ENCODE measurements at regions not wholly inside any gene's neighbourhood (a gene's known extent, or its start where the extent isn't known, plus 50 kb on each side); places are given as distances from the start of the nearest gene placed in this dataset.
"Not testable (repeated sequence)": the region's sequence is repeated elsewhere in the genome, so short reads cannot be mapped to it uniquely, and the experiment has no call there.

DNA sequence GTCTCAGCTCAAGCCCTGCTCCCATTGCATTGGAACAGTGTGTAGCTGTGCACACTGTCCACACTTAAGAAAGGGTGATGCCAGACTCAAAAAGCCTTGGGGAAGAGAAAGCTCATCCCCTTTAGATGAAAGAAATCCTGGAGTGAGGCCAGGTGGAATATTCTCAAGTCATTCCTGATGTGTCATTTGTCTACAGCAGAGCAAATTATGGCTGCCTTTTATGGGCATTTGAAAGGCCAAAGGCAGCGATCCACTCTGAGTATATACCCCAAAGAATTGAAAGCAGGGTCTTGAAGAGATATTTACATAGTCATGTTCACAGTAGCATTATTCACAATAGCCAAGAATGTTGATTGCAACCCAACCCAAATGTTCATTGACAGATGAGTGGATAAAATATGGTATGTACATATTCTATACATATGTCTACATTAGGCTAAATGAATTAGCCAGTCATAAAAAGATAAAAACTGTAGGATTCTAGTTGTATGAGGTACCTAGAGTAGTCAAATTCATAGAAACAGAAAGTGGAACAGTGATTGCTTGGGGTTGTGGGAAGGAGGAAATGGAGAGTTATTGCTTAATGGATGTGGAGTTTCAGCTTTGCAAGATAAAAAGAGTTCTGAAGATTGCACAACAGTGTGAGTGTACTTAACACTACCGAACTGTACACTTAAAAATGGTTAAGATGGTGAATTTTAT lies 214.9 kb downstream of the KCNRG start:
- DNase-seq: no peak

- no peak for DNase-seq
Measured at GRCh38 chr13:50230662-50230978, 215.4 kb downstream of the KCNRG start.

GRCh38 chr13:50233574-50233973 lies 218.3 kb downstream of the KCNRG start:
- not testable (repeated sequence) for DNase-seq

DNA sequence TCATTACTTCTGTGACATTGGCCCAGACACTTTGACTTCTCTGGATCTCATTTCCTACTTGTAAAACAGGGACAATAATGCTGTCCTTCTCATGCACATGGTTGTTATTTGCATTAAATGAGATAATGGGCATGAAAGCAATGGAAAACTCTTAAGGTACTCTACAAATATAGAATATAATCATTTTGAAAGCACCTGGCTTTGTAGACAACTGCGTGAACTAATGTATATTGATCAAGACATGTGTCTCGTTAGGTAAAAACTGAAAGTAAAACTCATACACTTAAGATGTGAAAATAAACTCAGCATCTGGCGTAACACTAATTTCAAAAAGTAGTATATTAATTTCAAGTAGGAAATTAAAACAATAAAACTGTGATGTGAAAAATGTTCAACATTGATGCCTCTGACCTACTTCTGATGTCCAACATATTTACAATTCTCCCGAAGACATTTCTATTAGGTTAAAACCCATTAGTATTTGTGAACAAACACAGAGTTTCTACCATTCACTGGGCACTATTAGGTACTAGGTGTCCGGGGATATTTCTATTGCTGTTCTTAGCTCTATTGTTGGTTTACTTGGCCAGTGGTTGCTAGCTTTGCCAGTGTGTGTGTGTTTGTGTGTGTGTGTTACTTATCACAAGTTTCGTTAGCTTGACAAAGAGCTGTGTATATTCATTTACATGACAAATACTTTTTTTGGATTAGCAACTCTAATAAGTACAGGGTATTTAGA lies 220.5 kb downstream of the KCNRG start:
- no peak for DNase-seq

- no peak for DNase-seq
Measured at GRCh38 chr13:50236898-50237318, 221.7 kb downstream of the KCNRG start.

DNA sequence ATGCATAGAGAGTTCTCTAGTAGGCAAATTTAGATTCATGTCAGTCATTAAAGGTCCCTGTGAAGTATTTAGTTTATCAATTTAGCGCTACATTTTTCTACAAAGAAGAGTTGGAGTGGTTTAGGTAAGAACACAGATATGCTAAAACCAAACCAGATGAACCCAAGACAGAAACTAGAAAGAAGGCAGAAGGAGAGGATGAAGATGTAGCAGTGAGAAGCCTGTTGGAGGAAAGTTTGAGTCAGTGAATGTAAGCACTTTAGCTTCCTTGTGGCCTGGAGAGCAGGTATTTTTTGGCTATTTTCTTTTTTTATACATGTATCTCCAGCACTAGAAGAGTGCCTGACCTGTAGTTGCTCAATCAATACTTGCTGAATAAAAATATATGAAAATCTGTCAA lies 223.7 kb downstream of the KCNRG start:
- no peak for DNase-seq

GRCh38 chr13:50241479-50241878 lies 226.2 kb downstream of the KCNRG start:
- DNase-seq: no peak

DNA sequence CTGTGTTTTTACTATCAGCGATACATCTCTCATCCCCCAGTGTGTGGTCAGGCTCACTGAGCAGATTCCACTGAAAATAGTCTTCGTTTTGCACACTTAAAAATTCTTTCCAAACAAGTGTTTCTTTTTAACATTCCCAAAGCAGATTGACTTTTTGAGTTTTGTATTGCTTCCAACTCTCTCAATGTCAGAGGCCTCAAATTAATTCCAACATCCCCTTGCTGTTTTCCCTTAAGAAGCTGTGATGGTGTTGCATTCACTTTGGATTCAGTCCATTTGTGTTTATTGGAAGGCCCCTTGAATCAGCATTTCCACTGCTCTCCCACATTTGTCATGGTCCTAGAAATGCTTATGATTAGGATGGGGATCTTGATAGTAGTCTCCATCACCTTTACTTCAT lies 228.7 kb downstream of the KCNRG start:
- no peak for DNase-seq

- no peak for DNase-seq
Measured at GRCh38 chr13:50244355-50244712, 229.1 kb downstream of the KCNRG start.

- no peak for DNase-seq
Measured at GRCh38 chr13:50244713-50245574, 229.7 kb downstream of the KCNRG start.

DNA sequence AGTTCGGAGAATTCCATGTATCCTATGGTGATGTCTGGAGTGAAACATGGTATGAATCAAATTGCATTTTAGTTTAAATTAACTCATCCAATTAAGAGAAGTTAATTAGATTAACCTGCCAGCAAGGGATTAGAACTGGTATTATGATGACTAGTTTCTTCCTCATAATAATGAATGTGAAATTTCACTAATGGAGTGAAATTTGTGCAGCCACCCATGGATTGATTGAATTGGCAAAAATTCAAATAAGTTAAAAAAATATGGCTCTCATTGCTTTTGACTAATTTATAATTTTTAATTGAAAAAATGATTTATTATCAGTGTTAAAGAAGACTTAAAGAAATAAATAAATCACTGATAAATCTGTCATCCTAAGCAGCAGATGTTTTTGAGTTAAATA lies 232.0 kb downstream of the KCNRG start:
- DNase-seq: no peak

DNA sequence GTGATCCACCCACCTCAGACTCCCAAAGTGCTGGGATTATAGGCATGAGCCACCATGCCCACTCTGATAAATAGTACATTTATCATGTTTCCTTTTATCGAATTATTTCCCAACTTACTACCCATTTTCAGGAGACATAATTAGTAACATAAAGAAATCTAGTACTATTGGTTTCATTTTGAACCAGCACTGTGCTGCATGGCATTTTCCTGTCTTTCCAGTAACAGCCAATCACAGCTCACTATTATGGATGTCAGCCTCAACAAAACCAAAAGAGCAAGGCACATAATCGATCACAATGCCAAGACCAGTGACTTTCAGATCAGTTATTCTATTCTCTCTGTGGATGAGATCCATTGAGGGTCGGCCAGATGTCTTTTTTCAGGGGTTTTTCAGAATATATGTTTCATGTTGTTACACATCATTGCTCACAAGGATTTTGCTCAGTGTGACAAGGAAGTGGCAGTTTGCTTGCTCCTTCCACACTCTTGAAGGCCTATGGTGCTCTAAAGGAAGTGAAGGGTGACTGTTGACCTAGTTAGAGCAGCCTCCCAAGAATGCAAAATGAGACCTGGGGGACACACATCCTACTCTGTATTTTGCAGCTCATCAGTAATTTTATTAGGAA lies 233.4 kb downstream of the KCNRG start:
- no peak for DNase-seq

- DNase-seq: no peak
Measured at GRCh38 chr13:50249144-50249521, 233.9 kb downstream of the KCNRG start.

GRCh38 chr13:50250401-50250800 lies 235.2 kb downstream of the KCNRG start:
- no peak for DNase-seq

- no peak for DNase-seq
Measured at GRCh38 chr13:50255639-50256038, 240.4 kb downstream of the KCNRG start.

- DNase-seq: not testable (repeated sequence)
Measured at GRCh38 chr13:50256536-50257321, 241.5 kb downstream of the KCNRG start.

GRCh38 chr13:50257646-50258045 lies 242.4 kb downstream of the KCNRG start:
- no peak for DNase-seq

DNA sequence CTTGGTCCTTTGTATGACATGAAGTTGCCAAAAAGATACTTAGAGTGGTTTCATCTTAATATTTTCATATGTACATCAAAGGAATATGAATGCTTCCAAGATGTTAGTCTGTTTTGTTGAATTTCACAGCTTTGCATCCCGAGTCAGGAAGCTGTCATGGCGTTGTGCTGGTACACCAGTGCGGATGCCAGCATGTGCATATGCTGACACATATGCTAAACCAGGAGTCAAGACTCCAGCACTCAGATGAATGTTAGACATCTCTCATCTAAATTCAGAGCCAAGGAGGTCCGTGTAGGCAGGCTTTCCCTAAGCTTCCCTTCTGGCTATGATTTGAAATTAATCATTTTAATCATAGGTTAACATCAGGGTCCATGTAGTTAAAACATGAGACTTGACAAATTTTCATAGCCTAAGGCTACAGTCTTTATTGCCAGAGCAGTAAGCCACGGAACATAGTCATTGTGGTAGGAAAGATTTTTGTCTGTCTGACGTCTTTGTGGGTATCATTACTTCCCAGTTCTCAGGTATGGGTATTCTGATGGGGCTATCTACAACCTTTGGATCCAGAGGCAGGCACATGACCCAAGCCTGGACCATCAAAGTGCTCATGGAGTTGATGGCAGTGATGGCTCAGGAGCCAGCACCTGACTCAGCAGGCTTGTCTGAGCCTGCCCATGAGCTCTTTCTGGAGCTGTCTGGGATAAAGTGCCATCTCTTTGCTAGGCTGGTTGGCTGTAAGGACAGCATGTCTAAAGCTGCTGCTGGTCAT lies 246.1 kb downstream of the KCNRG start:
- DNase-seq: no peak

DNA sequence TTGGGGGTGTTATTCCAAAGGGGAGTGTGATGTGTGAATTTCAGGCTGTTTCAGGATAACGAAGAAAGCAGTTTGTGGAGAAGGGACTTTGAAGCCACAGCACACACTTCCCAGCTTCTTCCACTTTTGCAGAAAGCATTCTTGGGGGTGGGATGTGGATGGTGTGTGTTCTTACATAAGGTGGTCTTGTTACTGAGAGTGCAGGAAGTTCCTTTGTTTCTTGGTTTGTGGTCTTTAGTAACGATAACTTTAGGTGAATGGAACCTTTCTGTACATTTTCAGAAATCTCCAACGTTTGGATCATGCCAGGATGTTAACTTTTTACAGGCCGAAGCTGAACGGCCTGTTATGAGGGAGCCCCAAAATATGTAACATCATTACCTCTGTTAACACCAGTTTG lies 251.8 kb downstream of the KCNRG start:
- no peak for DNase-seq

- no peak for DNase-seq
Measured at GRCh38 chr13:50267917-50268316, 252.7 kb downstream of the KCNRG start.

DNA sequence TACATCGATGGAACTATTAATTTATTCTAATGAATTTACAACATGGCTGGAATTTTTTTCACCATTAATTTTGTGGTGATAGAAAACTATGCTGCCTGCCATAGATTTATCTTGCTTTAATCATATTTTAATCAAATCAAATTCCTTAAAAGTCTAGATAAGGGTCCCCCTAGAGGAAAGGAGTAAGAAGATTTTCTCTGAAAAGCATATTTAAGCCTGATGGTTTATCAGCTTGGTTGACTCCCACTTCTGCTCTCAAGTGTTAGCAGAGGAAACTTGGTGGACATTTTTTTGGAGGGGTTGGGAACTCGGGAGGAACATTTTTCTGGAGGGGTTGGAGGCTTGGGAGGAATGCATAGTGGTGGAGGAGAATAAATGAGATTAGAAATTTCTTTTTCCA lies 253.3 kb downstream of the KCNRG start:
- no peak for DNase-seq

Measured in left kidney (tissue), 1 donor.